ENCODE measurements at regions not wholly inside any gene's neighbourhood (a gene's known extent, or its start where the extent isn't known, plus 50 kb on each side); places are given as distances from the start of the nearest gene placed in this dataset.

GRCh38 chr1:230011333-230012092 lies 55.5 kb upstream of the GALNT2 start:
- Histone ChIP-seq H3K36me3 (ENCODE audit: control insufficient read depth in 1 of 2, insufficient read depth in 2 of 2, low read length in 2 of 2) (no peaks in the 10 kb centered on the region), H3K4me1 (ENCODE audit: control insufficient read depth in 1 of 2, insufficient read depth in 2 of 2, low read length in 2 of 2) (no peaks in the 10 kb centered on the region), H3K27me3 (ENCODE audit: low read depth, low read length) (no peaks in the 10 kb centered on the region), H3K4me3 (ENCODE audit: low read depth in 1 of 2, low read length in 2 of 2) (no peak overlapping the region), H3K27ac (ENCODE audit: low read length) (no peak overlapping the region), H3K9me3 (ENCODE audit: control insufficient read depth in 1 of 2, low read length in 2 of 2) (no peaks in the 10 kb centered on the region)

GRCh38 chr1:230012093-230012393 lies 55.0 kb upstream of the GALNT2 start:
- H3K4me1 ChIP-seq (ENCODE audit: control insufficient read depth in 1 of 2, insufficient read depth in 2 of 2, low read length in 2 of 2) = no peaks in the 10 kb centered on the region
- no peak overlapping the region for H3K4me3 ChIP-seq (ENCODE audit: low read depth in 1 of 2, low read length in 2 of 2)
- no peaks in the 10 kb centered on the region for H3K27me3 ChIP-seq (ENCODE audit: low read depth, low read length)
- H3K9me3 ChIP-seq (ENCODE audit: control insufficient read depth in 1 of 2, low read length in 2 of 2) = no peaks in the 10 kb centered on the region
- no peak overlapping the region for H3K27ac ChIP-seq (ENCODE audit: low read length)
- H3K36me3 ChIP-seq (ENCODE audit: control insufficient read depth in 1 of 2, insufficient read depth in 2 of 2, low read length in 2 of 2) = no peaks in the 10 kb centered on the region

- H3K36me3 ChIP-seq (ENCODE audit: control insufficient read depth in 1 of 2, insufficient read depth in 2 of 2, low read length in 2 of 2) = no peaks in the 10 kb centered on the region
- no peaks in the 10 kb centered on the region for H3K9me3 ChIP-seq (ENCODE audit: control insufficient read depth in 1 of 2, low read length in 2 of 2)
- no peaks in the 10 kb centered on the region for H3K27me3 ChIP-seq (ENCODE audit: low read depth, low read length)
- no peaks in the 10 kb centered on the region for H3K4me1 ChIP-seq (ENCODE audit: control insufficient read depth in 1 of 2, insufficient read depth in 2 of 2, low read length in 2 of 2)
- H3K4me3 ChIP-seq (ENCODE audit: low read depth in 1 of 2, low read length in 2 of 2) = no peak overlapping the region
- H3K27ac ChIP-seq (ENCODE audit: low read length) = no peak overlapping the region
These were observed 54.3 kb upstream of the GALNT2 start for GRCh38 chr1:230012741-230013140.

GRCh38 chr1:230016159-230016558 lies 50.9 kb upstream of the GALNT2 start:
- Histone ChIP-seq H3K27me3 (ENCODE audit: low read depth, low read length) (no peaks in the 10 kb centered on the region), H3K4me3 (ENCODE audit: low read depth in 1 of 2, low read length in 2 of 2) (no peak overlapping the region), H3K4me1 (ENCODE audit: control insufficient read depth in 1 of 2, insufficient read depth in 2 of 2, low read length in 2 of 2) (no peaks in the 10 kb centered on the region), H3K36me3 (ENCODE audit: control insufficient read depth in 1 of 2, insufficient read depth in 2 of 2, low read length in 2 of 2) (no peaks in the 10 kb centered on the region), H3K9me3 (ENCODE audit: control insufficient read depth in 1 of 2, low read length in 2 of 2) (no peaks in the 10 kb centered on the region), H3K27ac (ENCODE audit: low read length) (no peak overlapping the region)

Measured in muscle layer of duodenum (tissue), 2 donors.